ENCODE measurements at regions not wholly inside any gene's neighbourhood (a gene's known extent, or its start where the extent isn't known, plus 50 kb on each side); places are given as distances from the start of the nearest gene placed in this dataset.
"Not testable (repeated sequence)": the region's sequence is repeated elsewhere in the genome, so short reads cannot be mapped to it uniquely, and the experiment has no call there.

GRCh38 chr20:4445331-4445730 is 196.2 kb upstream of the ADRA1D start:
- Histone ChIP-seq H3K27me3 (ENCODE audit: control insufficient read depth, insufficient read depth, low read length) (no peaks in the 10 kb centered on the region), H3K36me3 (replicated peaks; ENCODE audit: control insufficient read depth, insufficient read depth, low read length) (no peaks in the 10 kb centered on the region), H3K4me3 (ENCODE audit: insufficient read depth, low read depth, low read length) (no peak overlapping the region)
- no peak for DNase-seq

GRCh38 chr20:4444404-4444803 is 195.3 kb upstream of the ADRA1D start:
- H3K4me3 ChIP-seq (ENCODE audit: insufficient read depth, low read depth, low read length) = no peak overlapping the region
- no peaks in the 10 kb centered on the region for H3K27me3 ChIP-seq (ENCODE audit: control insufficient read depth, insufficient read depth, low read length)
- DNase-seq = no peak
- no peaks in the 10 kb centered on the region for H3K36me3 ChIP-seq (replicated peaks; ENCODE audit: control insufficient read depth, insufficient read depth, low read length)

- no peak for DNase-seq
Measured at GRCh38 chr20:4443016-4443415, 193.9 kb upstream of the ADRA1D start.

GRCh38 chr20:4441871-4442270 is 192.8 kb upstream of the ADRA1D start:
- Histone ChIP-seq H3K4me3 (ENCODE audit: insufficient read depth, low read depth, low read length) (no peak overlapping the region), H3K36me3 (replicated peaks; ENCODE audit: control insufficient read depth, insufficient read depth, low read length) (no peaks in the 10 kb centered on the region), H3K27me3 (ENCODE audit: control insufficient read depth, insufficient read depth, low read length) (no peaks in the 10 kb centered on the region)
- DNase-seq = no peak

More at GRCh38 chr20:4443016-4443415, 193.9 kb upstream of the ADRA1D start:
- Histone ChIP-seq H3K4me3 (ENCODE audit: insufficient read depth, low read depth, low read length) (no peak overlapping the region), H3K36me3 (replicated peaks; ENCODE audit: control insufficient read depth, insufficient read depth, low read length) (no peaks in the 10 kb centered on the region), H3K27me3 (ENCODE audit: control insufficient read depth, insufficient read depth, low read length) (no peaks in the 10 kb centered on the region)

GRCh38 chr20:4441191-4441590 is 192.1 kb upstream of the ADRA1D start:
- no peak for DNase-seq
- Histone ChIP-seq H3K27me3 (ENCODE audit: control insufficient read depth, insufficient read depth, low read length) (no peaks in the 10 kb centered on the region), H3K36me3 (replicated peaks; ENCODE audit: control insufficient read depth, insufficient read depth, low read length) (no peaks in the 10 kb centered on the region), H3K4me3 (ENCODE audit: insufficient read depth, low read depth, low read length) (no peak overlapping the region)

GRCh38 chr20:4439461-4439860 is 190.4 kb upstream of the ADRA1D start:
- no peak overlapping the region for H3K4me3 ChIP-seq (ENCODE audit: insufficient read depth, low read depth, low read length)
- DNase-seq = no peak
- H3K36me3 ChIP-seq (replicated peaks; ENCODE audit: control insufficient read depth, insufficient read depth, low read length) = no peaks in the 10 kb centered on the region
- no peaks in the 10 kb centered on the region for H3K27me3 ChIP-seq (ENCODE audit: control insufficient read depth, insufficient read depth, low read length)

- Histone ChIP-seq H3K4me3 (ENCODE audit: insufficient read depth, low read depth, low read length) (no peak overlapping the region), H3K27me3 (ENCODE audit: control insufficient read depth, insufficient read depth, low read length) (no peaks in the 10 kb centered on the region), H3K36me3 (replicated peaks; ENCODE audit: control insufficient read depth, insufficient read depth, low read length) (no peaks in the 10 kb centered on the region)
- no peak for DNase-seq
Measured at GRCh38 chr20:4437131-4437530, 188.0 kb upstream of the ADRA1D start.

- DNase-seq = no peak
- H3K4me3 ChIP-seq (ENCODE audit: insufficient read depth, low read depth, low read length) = no peak overlapping the region
- H3K36me3 ChIP-seq (replicated peaks; ENCODE audit: control insufficient read depth, insufficient read depth, low read length) = no peaks in the 10 kb centered on the region
- H3K27me3 ChIP-seq (ENCODE audit: control insufficient read depth, insufficient read depth, low read length) = no peaks in the 10 kb centered on the region
Measured at GRCh38 chr20:4435671-4436455, 186.8 kb upstream of the ADRA1D start.

GRCh38 chr20:4435225-4435624 is 186.1 kb upstream of the ADRA1D start:
- Histone ChIP-seq H3K4me3 (ENCODE audit: insufficient read depth, low read depth, low read length) (no peak overlapping the region), H3K27me3 (ENCODE audit: control insufficient read depth, insufficient read depth, low read length) (no peaks in the 10 kb centered on the region), H3K36me3 (replicated peaks; ENCODE audit: control insufficient read depth, insufficient read depth, low read length) (no peaks in the 10 kb centered on the region)
- DNase-seq = no peak

GRCh38 chr20:4434681-4435080 is 185.6 kb upstream of the ADRA1D start:
- no peaks in the 10 kb centered on the region for H3K36me3 ChIP-seq (replicated peaks; ENCODE audit: control insufficient read depth, insufficient read depth, low read length)
- no peak overlapping the region for H3K4me3 ChIP-seq (ENCODE audit: insufficient read depth, low read depth, low read length)
- no peak for DNase-seq

GRCh38 chr20:4431446-4431845 is 182.4 kb upstream of the ADRA1D start:
- DNase-seq = no peak
- no peaks in the 10 kb centered on the region for H3K36me3 ChIP-seq (replicated peaks; ENCODE audit: control insufficient read depth, insufficient read depth, low read length)
- no peak overlapping the region for H3K4me3 ChIP-seq (ENCODE audit: insufficient read depth, low read depth, low read length)

More at GRCh38 chr20:4434681-4435080, 185.6 kb upstream of the ADRA1D start:
- no peaks in the 10 kb centered on the region for H3K27me3 ChIP-seq (ENCODE audit: control insufficient read depth, insufficient read depth, low read length)

GRCh38 chr20:4430826-4431225 is 181.7 kb upstream of the ADRA1D start:
- H3K36me3 ChIP-seq (replicated peaks; ENCODE audit: control insufficient read depth, insufficient read depth, low read length); H3K27me3 ChIP-seq (ENCODE audit: control insufficient read depth, insufficient read depth, low read length); DNase-seq; H3K4me3 ChIP-seq (ENCODE audit: insufficient read depth, low read depth, low read length): not testable (repeated sequence)

More at GRCh38 chr20:4431446-4431845, 182.4 kb upstream of the ADRA1D start:
- H3K27me3 ChIP-seq (ENCODE audit: control insufficient read depth, insufficient read depth, low read length) = no peaks in the 10 kb centered on the region

GRCh38 chr20:4427940-4428586 is 179.0 kb upstream of the ADRA1D start:
- no peaks in the 10 kb centered on the region for H3K36me3 ChIP-seq (replicated peaks; ENCODE audit: control insufficient read depth, insufficient read depth, low read length)
- DNase-seq = no peak
- H3K27me3 ChIP-seq (ENCODE audit: control insufficient read depth, insufficient read depth, low read length) = no peaks in the 10 kb centered on the region
- no peak overlapping the region for H3K4me3 ChIP-seq (ENCODE audit: insufficient read depth, low read depth, low read length)

GRCh38 chr20:4418141-4418540 is 169.1 kb upstream of the ADRA1D start:
- Histone ChIP-seq H3K4me3 (ENCODE audit: insufficient read depth, low read depth, low read length) (no peak overlapping the region), H3K27me3 (ENCODE audit: control insufficient read depth, insufficient read depth, low read length) (no peaks in the 10 kb centered on the region), H3K36me3 (replicated peaks; ENCODE audit: control insufficient read depth, insufficient read depth, low read length) (no peaks in the 10 kb centered on the region)
- no peak for DNase-seq

- H3K27me3 ChIP-seq (ENCODE audit: control insufficient read depth, insufficient read depth, low read length) = no peaks in the 10 kb centered on the region
- H3K36me3 ChIP-seq (replicated peaks; ENCODE audit: control insufficient read depth, insufficient read depth, low read length) = no peaks in the 10 kb centered on the region
- H3K4me3 ChIP-seq (ENCODE audit: insufficient read depth, low read depth, low read length) = no peak overlapping the region
- DNase-seq = no peak
Measured at GRCh38 chr20:4415281-4415680, 166.2 kb upstream of the ADRA1D start.

Data from H7 (cell line).